ENCODE measurements at regions not wholly inside any gene's neighbourhood (a gene's known extent, or its start where the extent isn't known, plus 50 kb on each side); places are given as distances from the start of the nearest gene placed in this dataset.

DNA sequence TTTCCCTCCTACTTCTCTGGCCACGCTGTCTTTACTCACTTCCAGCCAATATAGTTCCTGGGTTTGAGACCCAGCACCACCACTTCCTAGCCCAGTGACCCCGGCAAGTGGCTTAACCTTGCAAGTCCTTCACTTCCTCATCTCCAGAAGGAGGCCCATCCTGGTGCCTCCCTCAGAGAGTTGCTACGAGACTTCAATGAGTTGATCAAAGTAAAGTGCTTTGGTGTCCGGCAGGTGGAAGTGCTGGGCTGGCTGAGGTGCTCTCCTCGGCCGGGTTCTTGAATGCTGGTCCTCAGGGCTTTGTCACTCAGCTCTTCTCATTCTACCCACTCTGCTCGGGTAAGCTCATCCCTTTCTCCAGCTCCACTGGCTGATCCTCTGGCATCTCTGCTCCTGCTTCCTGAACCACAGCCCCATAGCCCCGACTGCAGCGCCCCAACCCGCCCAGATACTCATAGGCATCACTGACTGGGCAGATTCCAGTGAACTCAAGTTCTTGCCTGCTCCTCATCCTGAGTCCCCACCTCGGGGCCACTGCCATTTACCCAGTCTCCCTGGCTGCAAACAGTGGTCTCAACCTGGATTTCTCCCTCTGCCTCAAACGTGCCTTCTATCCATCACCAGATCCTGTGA lies 75.8 kb upstream of the WNT4 start:
- DNase-seq (ENCODE audit: low read depth) = no peak

DNA sequence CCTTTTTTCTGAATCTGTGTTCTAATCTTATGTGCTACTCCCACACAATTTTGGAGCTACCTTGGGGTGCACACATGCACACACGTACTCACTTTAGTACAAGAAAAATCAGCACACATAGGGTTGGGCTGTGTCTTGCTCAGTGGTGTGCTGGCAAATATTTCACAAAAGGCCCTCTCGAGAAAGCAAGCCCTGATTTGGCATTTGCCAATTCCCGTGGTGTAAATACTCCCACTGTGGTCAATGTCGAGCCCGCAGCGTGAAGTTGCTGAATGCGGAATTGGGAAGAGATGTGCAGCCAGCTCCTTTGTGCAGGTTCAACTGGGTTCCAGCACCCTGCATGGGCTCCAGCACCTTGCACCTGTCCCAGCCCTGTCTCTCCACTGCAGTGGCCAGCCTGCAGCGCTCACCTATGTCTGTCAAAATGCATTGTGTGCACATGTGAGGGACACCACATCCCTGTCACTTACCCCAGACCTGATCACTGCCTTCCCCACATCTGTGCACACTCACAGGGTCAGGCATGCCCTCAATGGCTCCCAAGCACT lies 78.4 kb upstream of the WNT4 start:
- no peak for DNase-seq (ENCODE audit: low read depth)

DNA sequence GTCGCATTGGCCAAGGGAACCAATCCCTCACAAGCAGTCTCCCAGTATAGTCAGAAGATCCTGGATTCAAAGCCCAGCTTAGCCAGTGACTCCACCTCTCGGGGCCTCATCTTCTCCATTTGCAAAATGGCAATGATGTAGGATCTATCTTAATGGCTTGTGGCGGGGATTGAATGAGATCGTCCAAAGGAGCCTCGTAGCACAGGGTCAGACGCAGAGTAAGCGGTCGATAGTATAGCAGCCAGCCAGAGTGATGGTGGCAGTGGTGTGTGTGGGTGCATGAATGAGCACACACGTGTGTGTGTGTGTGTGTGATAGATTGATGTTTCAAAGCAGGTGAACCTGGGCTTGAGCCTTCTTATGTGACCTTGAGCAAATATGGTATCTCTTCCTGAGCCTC lies 79.8 kb upstream of the WNT4 start:
- DNase-seq (ENCODE audit: low read depth) = no peak

- DNase-seq (ENCODE audit: low read depth) = no peak
Measured at GRCh38 chr1:22223176-22223575, 80.3 kb upstream of the WNT4 start.

DNA sequence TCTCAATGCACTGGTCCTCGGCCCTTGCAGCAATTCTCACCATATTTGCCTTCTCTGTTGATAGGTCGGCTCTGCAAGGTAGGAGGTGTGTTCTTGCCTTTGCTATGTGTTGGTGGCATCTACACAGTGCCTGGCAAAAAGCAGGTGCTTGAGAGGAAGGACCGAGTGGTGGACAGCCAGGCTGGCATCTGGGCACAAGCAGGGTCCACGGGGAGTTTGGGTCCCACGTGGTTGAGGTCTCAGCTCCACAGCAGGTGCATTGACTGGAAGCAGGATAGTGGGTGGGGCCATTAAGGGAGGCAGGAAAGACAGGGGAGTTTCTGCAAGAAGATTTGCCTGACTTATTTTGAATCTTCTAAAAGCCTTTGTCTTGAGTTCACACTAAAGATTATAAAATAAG lies 81.2 kb upstream of the WNT4 start:
- DNase-seq (ENCODE audit: low read depth) = no peak

GRCh38 chr1:22224631-22225030 lies 81.7 kb upstream of the WNT4 start:
- no peak for DNase-seq (ENCODE audit: low read depth)

- no peak for DNase-seq (ENCODE audit: low read depth)
Measured at GRCh38 chr1:22225858-22226589, 83.1 kb upstream of the WNT4 start.

DNA sequence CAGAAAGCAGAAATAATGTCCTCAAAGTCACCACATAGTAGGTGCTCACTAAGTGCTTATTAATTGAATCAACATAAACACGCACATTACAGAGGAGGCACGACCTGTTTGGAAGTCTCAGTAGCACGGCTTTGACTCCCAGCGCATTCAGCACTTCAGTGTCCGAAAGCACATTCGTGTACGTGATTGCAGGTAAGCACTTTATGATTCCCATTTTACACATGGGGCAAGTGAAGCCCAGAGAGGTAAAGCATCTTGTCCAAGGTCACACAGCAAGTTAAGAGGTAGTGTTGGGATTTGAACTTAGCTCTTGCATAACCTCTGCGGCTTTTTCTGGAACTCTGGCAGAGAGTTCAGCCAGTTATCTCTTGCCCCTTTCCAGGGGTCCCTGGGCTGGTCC lies 85.2 kb upstream of the WNT4 start:
- no peak for DNase-seq (ENCODE audit: low read depth)

- DNase-seq (ENCODE audit: low read depth) = no peak
Measured at GRCh38 chr1:22228505-22228911, 85.6 kb upstream of the WNT4 start.

- DNase-seq (ENCODE audit: low read depth) = peak; percentile 6
Measured at GRCh38 chr1:22229379-22229778, 86.5 kb upstream of the WNT4 start.

GRCh38 chr1:22231068-22231593 lies 88.2 kb upstream of the WNT4 start:
- DNase-seq (ENCODE audit: low read depth) = no peak

DNA sequence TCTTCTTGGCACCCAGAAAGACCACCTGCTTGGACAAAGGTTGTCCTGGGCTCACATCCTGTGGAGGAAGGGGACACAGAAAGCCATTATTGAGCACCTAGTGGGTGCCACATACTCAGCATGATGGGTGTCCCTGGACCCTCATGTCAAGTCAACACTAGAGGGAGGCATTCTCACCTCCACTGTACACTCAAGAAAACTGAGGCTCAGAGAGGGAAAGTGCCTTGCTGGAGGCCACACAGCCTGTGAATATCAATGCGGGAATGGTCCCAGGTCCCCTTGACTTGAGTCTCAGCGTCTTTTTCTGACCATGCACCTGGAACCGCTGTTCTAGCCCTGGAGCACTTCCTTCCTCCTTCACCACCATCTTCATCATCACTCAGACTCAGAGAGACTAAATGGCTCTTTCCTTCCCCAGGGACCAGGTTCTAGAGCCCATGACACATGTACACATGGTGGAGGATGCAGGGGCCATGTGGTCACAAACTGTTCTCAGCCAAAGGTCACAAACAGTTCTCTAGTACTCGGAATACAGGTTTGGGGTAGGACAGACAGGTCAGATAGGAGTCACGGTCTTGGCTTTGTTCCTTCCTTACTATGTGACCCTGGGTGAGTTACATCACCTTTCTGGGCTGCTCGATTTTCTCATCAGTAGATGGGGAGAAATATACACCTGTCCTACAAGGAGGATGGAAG lies 89.2 kb upstream of the WNT4 start:
- no peak for DNase-seq (ENCODE audit: low read depth)

DNA sequence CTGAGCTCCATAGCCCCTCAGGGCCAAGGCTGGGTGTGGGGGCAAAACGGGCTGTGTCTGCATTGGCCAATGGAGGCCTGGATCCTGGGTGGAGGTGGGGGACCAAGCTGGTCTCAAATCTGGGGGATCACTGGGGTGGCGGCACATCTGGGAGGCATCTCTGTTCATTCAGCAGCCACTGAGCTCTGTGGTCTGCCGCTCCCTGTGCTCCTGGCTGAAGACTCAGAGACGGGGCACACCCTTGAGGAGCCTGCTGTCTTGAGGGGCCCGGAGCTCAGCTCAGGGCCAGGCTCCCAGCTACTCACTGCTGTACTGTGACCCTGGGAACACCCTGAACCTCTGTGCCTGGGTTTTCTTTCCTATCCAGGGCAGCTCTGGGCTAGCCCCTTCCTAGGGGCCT lies 90.3 kb upstream of the WNT4 start:
- DNase-seq (ENCODE audit: low read depth) = no peak

- DNase-seq (ENCODE audit: low read depth) = no peak
Measured at GRCh38 chr1:22234476-22235030, 91.7 kb upstream of the WNT4 start.

GRCh38 chr1:22236166-22236565 lies 93.3 kb upstream of the WNT4 start:
- DNase-seq (ENCODE audit: low read depth) = no peak

DNA sequence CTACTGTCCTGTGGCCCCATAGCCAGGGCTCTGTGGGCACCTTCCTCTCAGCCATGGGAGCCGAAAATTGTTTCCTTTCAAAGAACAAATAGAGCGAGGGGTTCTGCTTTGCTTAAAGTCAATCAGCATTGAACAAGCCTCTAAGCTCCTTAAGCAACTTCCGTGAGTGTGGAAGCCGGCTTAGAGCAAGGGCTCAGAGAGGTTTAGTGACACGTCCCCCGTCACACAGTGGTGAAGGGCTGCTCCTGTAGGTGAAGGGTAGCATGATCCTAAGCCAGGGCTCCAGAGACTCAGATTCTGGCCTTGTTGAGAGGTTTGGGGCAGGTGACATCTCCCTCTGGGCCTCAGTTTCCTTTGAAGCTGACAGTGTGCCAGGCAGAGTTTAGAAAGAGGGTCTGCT lies 94.0 kb upstream of the WNT4 start:
- DNase-seq (ENCODE audit: low read depth) = no peak

GRCh38 chr1:22237433-22238093 lies 94.7 kb upstream of the WNT4 start:
- no peak for DNase-seq (ENCODE audit: low read depth)

DNA sequence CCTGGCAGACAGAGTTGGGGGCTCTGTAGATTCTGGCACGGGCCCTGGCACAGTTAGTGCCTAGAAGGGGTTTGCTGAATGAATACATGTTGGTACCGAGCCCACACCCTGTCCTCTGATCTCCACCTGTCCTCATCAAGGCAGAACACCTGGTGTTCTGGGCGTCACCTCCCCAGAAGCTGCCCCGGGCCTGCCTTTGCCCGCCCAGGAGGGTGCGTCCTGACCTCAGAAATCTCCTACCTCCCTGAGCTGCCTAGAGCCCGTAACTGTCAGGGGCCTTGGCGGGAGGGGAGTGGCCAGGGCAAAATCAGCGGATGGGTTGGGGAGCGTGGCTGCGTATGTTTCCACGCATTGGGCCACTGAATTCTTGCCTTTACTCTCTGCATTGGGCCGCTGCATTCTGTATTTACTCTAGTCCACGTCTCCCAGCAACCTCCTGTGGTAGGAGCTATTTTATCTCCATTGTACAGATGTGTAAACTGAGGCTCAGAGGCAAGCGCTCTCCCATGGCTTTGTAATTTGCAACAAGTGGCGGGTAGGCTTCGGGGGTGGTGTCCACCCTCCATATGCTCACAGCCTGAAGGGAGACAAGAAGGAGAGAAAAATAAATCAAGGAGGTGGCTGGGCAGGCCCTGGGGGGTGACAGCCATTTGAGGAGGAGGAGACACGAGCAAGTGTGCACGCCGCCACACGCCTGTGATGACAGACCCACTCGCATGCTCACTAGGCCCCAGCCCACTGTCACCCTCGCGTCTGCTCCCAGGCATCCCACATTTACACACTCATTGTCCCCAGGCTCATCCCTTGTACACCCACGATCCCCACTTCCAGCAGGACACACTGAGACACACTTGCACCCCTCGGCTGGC lies 95.7 kb upstream of the WNT4 start:
- no peak for DNase-seq (ENCODE audit: low read depth)

GRCh38 chr1:22239378-22239777 lies 96.5 kb upstream of the WNT4 start:
- DNase-seq (ENCODE audit: low read depth) = no peak

DNA sequence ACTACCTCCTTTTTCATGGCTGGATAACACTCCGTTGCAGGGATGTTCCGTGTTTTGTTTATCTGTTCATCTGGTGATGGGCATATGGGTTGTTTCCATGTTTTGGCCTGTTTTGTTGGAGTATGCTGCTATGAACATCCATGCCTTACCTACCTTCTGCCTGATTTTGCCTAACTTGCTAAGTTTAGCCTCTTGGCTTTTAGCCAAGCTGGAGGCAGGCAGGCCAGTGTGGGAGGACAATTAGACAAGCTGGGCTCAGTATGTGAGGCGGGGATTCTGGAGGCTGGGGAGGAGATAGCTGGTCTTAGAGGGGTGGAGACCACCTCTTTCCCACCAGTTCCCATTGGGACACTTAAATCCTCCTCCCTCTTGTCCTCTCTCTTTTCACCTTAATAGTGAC lies 98.4 kb upstream of the WNT4 start:
- DNase-seq (ENCODE audit: low read depth) = no peak
